ENCODE measurements at regions not wholly inside any gene's neighbourhood (a gene's known extent, or its start where the extent isn't known, plus 50 kb on each side); places are given as distances from the start of the nearest gene placed in this dataset.

GRCh38 chr20:7420345-7420744 is 519.9 kb downstream of the HAO1 start:
- H3K4me3 ChIP-seq (ENCODE audit: low read depth, low read length) = no peak overlapping the region
- DNase-seq (ENCODE audit: low read depth) = no peak

GRCh38 chr20:7426890-7427496 is 513.3 kb downstream of the HAO1 start:
- DNase-seq (ENCODE audit: low read depth) = no peak
- H3K4me3 ChIP-seq (ENCODE audit: low read depth, low read length) = no peak overlapping the region

GRCh38 chr20:7428946-7429345 is 511.3 kb downstream of the HAO1 start:
- no peak for DNase-seq (ENCODE audit: low read depth)
- no peak overlapping the region for H3K4me3 ChIP-seq (ENCODE audit: low read depth, low read length)

GRCh38 chr20:7432612-7433011 is 507.6 kb downstream of the HAO1 start:
- no peak overlapping the region for H3K4me3 ChIP-seq (ENCODE audit: low read depth, low read length)
- no peak for DNase-seq (ENCODE audit: low read depth)

- no peak overlapping the region for H3K4me3 ChIP-seq (ENCODE audit: low read depth, low read length)
- no peak for DNase-seq (ENCODE audit: low read depth)
Observed at GRCh38 chr20:7437311-7437710, 502.9 kb downstream of the HAO1 start.

- no peak for DNase-seq (ENCODE audit: low read depth)
- no peak overlapping the region for H3K4me3 ChIP-seq (ENCODE audit: low read depth, low read length)
Observed at GRCh38 chr20:7449269-7449668, 491.0 kb downstream of the HAO1 start.

- DNase-seq (ENCODE audit: low read depth) = no peak
- H3K4me3 ChIP-seq (ENCODE audit: low read depth, low read length) = no peak overlapping the region
Observed at GRCh38 chr20:7452890-7453289, 487.4 kb downstream of the HAO1 start.

- H3K4me3 ChIP-seq (ENCODE audit: low read depth, low read length) = no peak overlapping the region
Observed at GRCh38 chr20:7454047-7454446, 486.2 kb downstream of the HAO1 start.

GRCh38 chr20:7458459-7458858 is 481.8 kb downstream of the HAO1 start:
- H3K4me3 ChIP-seq (ENCODE audit: low read depth, low read length) = no peak overlapping the region
- no peak for DNase-seq (ENCODE audit: low read depth)

More at GRCh38 chr20:7454047-7454446, 486.2 kb downstream of the HAO1 start:
- no peak for DNase-seq (ENCODE audit: low read depth)

- no peak overlapping the region for H3K4me3 ChIP-seq (ENCODE audit: low read depth, low read length)
- peak; percentile 7 for DNase-seq (ENCODE audit: low read depth)
Observed at GRCh38 chr20:7459083-7459482, 481.2 kb downstream of the HAO1 start.

- DNase-seq (ENCODE audit: low read depth) = no peak
- no peak overlapping the region for H3K4me3 ChIP-seq (ENCODE audit: low read depth, low read length)
Observed at GRCh38 chr20:7463290-7463689, 477.0 kb downstream of the HAO1 start.

- DNase-seq (ENCODE audit: low read depth) = no peak
Observed at GRCh38 chr20:7470912-7471311, 469.3 kb downstream of the HAO1 start.

GRCh38 chr20:7490288-7490687 is 450.0 kb downstream of the HAO1 start:
- DNase-seq (ENCODE audit: low read depth) = no peak
- H3K4me3 ChIP-seq (ENCODE audit: low read depth, low read length) = no peak overlapping the region

More at GRCh38 chr20:7470912-7471311, 469.3 kb downstream of the HAO1 start:
- no peak overlapping the region for H3K4me3 ChIP-seq (ENCODE audit: low read depth, low read length)

- H3K4me3 ChIP-seq (ENCODE audit: low read depth, low read length) = no peak overlapping the region
- DNase-seq (ENCODE audit: low read depth) = no peak
Observed at GRCh38 chr20:7492257-7492656, 448.0 kb downstream of the HAO1 start.

- no peak overlapping the region for H3K4me3 ChIP-seq (ENCODE audit: low read depth, low read length)
- DNase-seq (ENCODE audit: low read depth) = no peak
Observed at GRCh38 chr20:7493311-7493710, 446.9 kb downstream of the HAO1 start.

- peak; percentile 71 for DNase-seq (ENCODE audit: low read depth)
Observed at GRCh38 chr20:7496394-7496991, 443.8 kb downstream of the HAO1 start.

GRCh38 chr20:7497985-7498384 is 442.3 kb downstream of the HAO1 start:
- no peak overlapping the region for H3K4me3 ChIP-seq (ENCODE audit: low read depth, low read length)
- DNase-seq (ENCODE audit: low read depth) = peak; percentile 67

More at GRCh38 chr20:7496394-7496991, 443.8 kb downstream of the HAO1 start:
- no peak overlapping the region for H3K4me3 ChIP-seq (ENCODE audit: low read depth, low read length)

- no peak for DNase-seq (ENCODE audit: low read depth)
- no peak overlapping the region for H3K4me3 ChIP-seq (ENCODE audit: low read depth, low read length)
Observed at GRCh38 chr20:7499201-7499600, 441.1 kb downstream of the HAO1 start.

- DNase-seq (ENCODE audit: low read depth) = no peak
- H3K4me3 ChIP-seq (ENCODE audit: low read depth, low read length) = no peak overlapping the region
Observed at GRCh38 chr20:7500231-7500663, 440.0 kb downstream of the HAO1 start.

GRCh38 chr20:7503501-7503900 is 436.8 kb downstream of the HAO1 start:
- no peak for DNase-seq (ENCODE audit: low read depth)
- no peak overlapping the region for H3K4me3 ChIP-seq (ENCODE audit: low read depth, low read length)

GRCh38 chr20:7505152-7505834 is 435.0 kb downstream of the HAO1 start:
- DNase-seq (ENCODE audit: low read depth) = no peak
- H3K4me3 ChIP-seq (ENCODE audit: low read depth, low read length) = no peak overlapping the region

All from skeletal muscle cell (primary cell).